Fibroblast of skin of right quadriceps (primary cell): ENCODE measurements at regions not wholly inside any gene's neighbourhood (a gene's known extent, or its start where the extent isn't known, plus 50 kb on each side); places are given as distances from the start of the nearest gene placed in this dataset.
"Not testable (repeated sequence)": the region's sequence is repeated elsewhere in the genome, so short reads cannot be mapped to it uniquely, and the experiment has no call there.

Experiments used
- DNase-seq: peaks from one replicate; pipeline ENCODE4 v3.0.0-alpha.2; 2013

DNA sequence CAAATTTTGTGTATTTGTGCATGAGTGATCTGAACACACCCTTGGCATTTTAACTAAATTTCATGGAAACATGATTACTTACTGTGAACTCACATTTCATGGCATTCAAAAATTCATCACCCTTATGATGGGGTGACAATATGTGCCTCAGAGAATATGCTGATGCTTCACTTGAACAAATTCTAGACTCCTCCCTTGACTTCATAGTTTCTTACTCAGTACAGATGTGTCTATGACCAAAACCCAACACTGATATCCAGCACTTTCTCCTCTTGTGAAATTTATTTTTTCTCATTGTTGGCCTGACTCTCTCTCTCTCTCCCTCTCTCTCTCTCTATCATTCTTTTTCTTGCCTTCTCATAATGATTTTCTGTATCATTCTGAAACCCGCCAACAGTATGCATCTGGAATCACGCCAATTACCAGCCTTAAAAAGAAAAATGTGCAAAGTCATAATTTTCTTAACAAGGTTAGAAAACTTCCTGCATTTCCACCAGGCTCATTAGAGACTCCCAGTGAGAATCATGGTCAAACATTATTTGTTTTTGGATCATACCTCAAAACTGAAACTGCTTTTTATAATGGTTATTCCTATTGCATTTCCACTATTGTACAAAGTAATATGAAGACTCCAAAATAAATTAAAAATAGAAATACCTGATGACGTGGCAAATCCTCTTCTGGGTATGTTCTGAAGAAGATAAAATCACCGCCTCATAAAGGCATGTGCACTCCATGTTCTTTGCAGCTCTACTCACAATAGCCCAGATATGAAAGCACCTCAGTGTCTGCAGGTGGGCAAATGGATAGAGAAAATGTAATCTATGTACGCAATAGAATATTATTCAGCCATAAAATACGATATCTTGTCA, 722.2 kb downstream of the TMEM121 start:
- no peak for DNase-seq

DNA sequence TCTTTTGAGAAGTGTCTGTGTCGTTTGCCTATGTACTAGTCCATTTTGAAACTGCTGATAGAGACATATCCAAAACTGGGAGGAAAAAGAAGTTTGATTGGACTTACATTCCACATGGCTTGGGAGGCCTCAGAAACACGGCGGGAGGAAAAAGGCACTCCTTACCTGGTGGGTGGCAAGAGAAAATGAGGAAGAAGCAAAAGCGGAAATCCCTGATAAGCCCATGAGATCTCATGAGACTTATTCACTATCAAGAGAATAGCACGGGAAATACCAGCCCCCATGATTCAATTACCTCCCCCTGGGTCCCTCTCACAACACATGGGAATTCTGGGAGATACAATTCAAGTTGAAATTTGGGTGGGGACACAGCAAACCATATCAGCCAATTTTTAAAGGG, 727.6 kb downstream of the TMEM121 start:
- DNase-seq, result not testable (repeated sequence)

- DNase-seq, result not testable (repeated sequence)
Measured at GRCh38 chr14:106257569-106257994, 731.2 kb downstream of the TMEM121 start.

DNA sequence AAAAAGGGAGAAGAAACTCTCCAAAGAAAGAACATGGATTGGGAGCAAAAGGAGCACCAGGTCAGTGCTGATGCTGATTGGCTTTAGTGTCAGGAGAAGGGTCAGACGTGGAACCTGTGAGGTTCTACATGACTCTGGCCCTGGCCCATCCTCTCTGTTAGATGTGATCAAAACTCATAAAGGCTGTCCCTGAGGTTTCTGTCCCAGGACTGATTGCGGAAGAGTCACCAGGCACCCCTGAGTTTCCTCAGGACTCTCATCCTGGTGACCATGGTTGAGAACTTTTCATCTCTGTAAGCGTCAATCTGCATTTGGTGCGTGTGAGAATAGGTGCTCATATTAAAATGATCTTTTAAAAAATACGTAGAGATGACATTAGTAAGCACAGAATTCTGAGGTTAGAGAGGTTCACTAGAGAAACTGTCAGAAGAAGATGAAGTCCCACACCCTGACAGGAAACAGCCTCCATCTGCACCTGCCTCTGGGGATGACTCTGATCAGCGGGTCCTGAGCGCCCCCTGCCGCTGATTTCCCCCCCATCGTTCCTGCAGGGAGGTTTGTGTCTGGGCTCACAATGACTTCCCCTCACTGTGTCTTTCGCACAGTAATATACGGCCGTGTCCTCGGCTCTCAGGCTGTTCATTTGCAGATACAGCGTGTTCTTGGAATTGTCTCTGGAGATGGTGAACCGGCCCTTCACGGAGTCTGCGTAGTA, 741.8 kb downstream of the TMEM121 start:
- no peak for DNase-seq

DNA sequence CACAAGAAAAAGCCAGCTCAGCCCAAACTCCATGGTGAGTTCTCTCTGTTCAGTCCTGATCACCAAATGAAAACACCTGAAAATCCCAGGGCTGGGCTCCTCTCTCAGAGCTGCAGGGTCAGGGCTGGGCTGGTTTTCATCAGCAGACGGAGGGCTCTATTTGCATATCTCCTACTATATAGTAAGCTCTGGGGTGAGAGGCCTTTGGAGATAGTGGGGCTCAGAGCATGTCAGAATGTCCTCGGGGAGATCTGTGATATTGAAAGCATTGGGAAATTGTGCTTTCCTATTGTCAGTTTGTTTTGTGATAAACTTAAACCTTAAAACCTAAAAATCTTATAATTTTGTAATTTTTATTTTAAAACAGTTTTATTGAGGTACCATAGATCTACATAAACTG, 742.6 kb downstream of the TMEM121 start:
- no peak for DNase-seq

GRCh38 chr14:106269451-106270204, 743.2 kb downstream of the TMEM121 start:
- DNase-seq, result no peak

- not testable (repeated sequence) for DNase-seq
Measured at GRCh38 chr14:106270476-106271121, 744.2 kb downstream of the TMEM121 start.

DNA sequence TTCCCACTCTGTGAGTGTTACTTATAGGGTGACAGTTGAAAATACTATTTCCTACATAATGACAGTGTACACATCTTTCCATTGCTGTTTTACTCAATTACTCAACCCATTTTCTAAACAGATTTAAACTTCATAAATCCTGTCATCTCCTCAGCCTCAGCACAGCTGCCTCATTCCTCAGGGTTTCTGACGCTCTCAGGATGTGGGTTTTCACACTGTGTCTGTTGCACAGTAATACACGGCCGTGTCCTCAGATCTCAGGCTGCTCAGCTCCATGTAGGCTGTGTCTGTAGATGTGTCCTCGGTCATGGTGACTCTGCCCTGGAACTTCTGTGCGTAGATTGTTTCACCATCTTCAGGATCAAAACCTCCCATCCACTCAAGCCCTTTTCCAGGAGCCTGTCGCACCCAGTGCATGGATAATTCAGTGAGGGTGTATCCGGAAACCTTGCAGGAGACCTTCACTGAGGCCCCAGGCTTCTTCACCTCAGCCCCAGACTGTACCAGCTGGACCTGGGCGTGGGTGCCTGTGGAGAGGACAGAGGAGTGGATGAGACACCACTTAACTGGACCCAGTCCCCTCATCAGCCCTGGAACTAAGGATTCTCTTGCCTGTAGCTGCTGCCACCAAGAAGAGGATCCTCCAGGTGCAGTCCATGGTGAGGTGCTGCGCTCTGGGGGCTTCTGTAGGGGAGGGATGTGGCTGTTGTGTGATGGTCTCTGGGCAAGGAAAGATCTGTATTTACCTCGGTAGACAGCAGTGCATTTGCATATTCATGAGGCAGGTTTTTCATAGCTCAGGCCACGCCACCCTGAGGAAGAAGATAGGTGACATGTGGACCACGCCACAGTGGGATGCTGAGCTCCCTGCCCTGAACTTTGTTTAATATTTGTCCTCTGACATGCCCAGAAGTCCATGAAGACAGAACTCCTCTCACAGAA, 750.2 kb downstream of the TMEM121 start:
- DNase-seq, result no peak

- no peak for DNase-seq
Measured at GRCh38 chr14:106277503-106277902, 751.1 kb downstream of the TMEM121 start.

GRCh38 chr14:106280876-106281275, 754.5 kb downstream of the TMEM121 start:
- no peak for DNase-seq

DNA sequence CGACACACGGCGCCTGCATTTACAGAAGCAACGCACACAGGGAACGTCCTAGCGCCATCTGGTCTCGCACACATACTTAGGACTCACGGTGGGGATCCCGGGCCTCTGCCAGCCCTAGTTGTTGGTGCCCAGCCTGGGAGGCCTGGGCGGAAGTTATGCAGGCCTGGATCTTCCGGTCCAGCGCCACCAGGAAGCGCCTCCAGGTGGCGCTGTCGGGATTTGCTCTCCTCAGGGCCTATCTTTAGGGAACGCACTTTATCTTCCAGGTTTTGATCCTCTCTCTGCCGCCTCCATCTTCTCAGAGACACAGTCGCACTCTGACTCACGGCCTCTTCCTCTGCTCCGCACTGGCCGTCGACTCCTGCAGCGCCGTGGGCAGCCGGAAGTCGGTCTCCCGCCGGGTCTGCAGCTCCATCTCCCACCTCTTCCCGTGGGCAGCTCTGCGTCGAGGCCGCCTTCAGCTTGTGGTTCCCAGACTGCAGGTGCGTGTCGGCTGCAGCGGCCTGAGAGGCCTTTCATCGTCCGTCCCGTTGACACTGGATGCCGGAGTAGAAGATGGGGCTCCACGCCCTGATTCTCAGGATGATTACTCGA, 760.4 kb downstream of the TMEM121 start:
- no peak for DNase-seq

- no peak for DNase-seq
Measured at GRCh38 chr14:106287506-106287905, 761.1 kb downstream of the TMEM121 start.

DNA sequence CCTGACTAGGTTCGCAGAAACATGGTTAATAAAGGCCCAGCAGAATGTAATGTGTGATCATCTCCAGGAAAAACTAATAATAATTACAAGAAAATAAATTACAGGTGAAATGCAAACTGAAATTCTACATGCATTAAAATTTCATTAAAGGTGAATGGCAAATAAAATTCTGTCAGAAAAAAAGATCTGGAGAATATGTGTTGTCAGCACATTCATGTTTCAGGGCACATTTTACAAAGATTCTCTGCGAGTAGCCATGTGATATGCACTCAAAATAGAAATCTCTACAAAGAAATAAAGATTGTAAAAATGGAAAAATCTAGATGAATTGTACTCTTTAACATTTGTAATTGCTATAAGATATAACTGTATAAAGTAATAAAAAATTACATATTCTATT, 765.2 kb downstream of the TMEM121 start:
- no peak for DNase-seq

DNA sequence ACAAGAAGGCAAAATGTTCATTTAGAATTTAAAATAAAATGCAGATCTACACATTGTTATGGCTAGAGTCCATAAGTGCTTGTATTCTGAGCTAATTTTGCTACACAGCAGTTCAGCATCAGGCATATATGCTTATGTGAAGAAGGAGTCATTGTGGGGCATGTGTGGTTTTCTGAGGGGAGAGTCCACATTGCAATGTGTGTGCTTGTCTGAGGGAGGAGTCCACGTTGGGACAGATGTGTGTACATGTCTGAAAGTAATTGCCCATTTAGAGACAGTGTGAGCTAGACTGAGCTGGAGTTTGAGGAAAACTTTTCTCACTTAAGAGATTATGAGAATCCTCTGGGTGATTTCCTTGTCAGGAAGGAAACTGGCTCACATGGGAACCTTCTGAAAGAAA, 767.9 kb downstream of the TMEM121 start:
- no peak for DNase-seq

DNA sequence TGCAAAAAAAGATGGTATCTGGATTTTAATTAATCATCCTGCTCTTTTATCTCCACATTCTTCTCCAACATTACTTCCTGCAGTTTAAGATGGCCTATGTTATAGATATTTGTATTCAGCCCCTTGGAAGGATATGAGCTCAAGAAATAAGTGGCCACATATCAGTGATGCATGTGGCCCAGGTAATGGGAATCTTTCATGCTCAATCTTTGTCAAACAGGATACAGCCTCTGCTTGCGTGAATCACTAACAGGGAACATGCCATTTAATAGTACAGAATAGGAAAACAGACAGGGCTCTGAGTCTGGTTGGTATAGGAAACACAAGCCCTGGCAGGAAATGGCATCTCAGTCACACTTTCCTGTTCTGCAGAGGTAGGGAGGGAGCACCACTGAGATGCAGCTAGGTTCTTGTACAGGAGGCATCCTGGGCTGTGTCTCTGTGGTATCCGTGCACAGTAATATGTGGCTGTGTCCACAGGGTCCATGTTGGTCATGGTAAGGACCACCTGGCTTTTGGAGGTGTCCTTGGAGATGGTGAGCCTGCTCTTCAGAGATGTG, 774.6 kb downstream of the TMEM121 start:
- DNase-seq, result not testable (repeated sequence)

DNA sequence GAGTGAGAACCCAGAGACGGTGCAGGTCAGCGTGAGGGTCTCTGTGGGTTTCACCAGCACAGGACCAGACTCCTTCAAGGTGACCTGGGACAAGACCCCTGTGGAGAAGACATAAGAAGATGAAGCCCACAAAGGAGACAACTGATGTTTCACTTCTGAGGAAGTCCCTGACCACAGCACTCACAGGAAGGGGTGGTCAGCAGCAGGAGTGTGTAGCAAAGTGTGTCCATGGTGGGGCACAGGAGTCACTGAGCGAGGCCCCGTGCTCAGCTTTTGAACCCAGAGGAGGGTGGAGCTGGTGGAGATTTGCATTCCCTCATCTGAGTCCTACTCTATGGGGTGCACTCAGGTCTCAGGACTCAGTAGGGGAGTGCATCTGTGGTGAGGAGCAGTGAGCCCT, 775.2 kb downstream of the TMEM121 start:
- not testable (repeated sequence) for DNase-seq

GRCh38 chr14:106302661-106303060, 776.3 kb downstream of the TMEM121 start:
- DNase-seq, result no peak

GRCh38 chr14:106304271-106304670, 777.9 kb downstream of the TMEM121 start:
- no peak for DNase-seq

DNA sequence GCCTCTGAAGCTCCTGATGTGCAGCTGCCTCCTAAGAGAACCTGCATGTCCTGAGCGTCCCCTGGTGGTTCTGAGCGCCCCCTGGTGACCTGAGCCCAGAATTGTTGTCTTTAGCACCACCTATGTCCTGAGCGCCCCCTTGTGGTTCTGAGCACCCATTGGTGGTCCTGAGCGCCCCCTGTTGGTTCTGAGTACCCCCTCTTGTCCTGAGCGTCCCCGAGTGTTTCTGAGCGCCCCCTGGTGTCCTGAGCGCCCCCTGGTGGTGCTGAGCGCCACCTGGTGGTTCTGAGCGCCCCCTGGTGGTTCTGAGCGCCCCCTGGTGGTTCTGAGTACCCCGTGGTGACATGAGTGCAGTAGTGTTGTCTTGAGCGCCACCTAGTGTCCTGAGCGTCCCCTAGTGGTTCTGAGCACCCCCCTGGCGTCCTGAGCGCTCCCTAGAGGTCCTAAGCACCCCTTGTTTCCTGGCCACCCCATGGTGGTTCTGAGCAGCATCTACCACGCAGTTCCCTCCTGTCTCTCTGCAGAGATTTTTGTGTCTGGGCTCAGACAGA, 782.5 kb downstream of the TMEM121 start:
- no peak for DNase-seq

- no peak for DNase-seq
Measured at GRCh38 chr14:106309423-106309822, 783.0 kb downstream of the TMEM121 start.

DNA sequence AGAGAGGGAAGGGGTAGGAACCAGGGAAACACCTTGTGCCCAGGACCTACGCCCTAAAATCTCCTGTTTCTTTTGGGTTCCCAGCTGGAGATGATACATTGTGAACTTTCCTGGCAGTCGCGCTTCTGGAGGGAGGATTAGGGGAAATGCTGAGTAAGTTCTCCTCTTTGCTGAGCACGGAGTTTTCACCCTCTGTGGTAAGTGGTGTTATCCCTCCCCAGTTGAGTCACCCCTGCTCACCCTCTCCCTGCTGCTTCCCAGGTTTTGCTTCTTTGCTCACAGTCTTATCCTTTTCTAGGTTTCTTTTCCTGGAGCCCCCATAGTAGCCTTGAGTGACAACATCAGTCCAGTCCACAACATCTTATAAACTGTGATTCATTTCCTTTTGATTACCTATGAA, 789.1 kb downstream of the TMEM121 start:
- DNase-seq, result no peak
